RWPE1 (cell line): ENCODE measurements at regions not wholly inside any gene's neighbourhood (a gene's known extent, or its start where the extent isn't known, plus 50 kb on each side); places are given as distances from the start of the nearest gene placed in this dataset.
A peak's percentile ranks its signal among the peaks of the same experiment; 100 is the strongest.

Experiments used
- CTCF ChIA-PET: fragments of 350-600 bp; sonication (Branson Sonifier 250); formaldehyde crosslinking; extraction: SDS; loops from one replicate; lab custom pipeline; 2021; lab: Yijun Ruan, JAX
- POLR2A ChIA-PET: fragments of 400-600 bp; formaldehyde crosslinking; extraction: SDS; loops from one replicate; lab custom pipeline; 2020; ENCODE audit warnings: antibody characterized with exemption; ENCODE audit not compliant: low non-redundant PET; lab: Yijun Ruan, JAX
- DNase-seq: peaks from one replicate; pipeline ENCODE4 v3.0.0; 2012; ENCODE audit warnings: low spot score
- H3K27ac ChIP-seq: fragments of 450-650 bp; 2 replicates; pipeline ENCODE4 v1.5.1; 2017
- TF ChIP-seq, protein P1 (sequence below): fragments of 450-650 bp; conservative IDR thresholded peaks from 2 replicates; pipeline ENCODE4 v1.5.1; 2017; ENCODE audit warnings: low read depth, mild to moderate bottlenecking

DNA sequence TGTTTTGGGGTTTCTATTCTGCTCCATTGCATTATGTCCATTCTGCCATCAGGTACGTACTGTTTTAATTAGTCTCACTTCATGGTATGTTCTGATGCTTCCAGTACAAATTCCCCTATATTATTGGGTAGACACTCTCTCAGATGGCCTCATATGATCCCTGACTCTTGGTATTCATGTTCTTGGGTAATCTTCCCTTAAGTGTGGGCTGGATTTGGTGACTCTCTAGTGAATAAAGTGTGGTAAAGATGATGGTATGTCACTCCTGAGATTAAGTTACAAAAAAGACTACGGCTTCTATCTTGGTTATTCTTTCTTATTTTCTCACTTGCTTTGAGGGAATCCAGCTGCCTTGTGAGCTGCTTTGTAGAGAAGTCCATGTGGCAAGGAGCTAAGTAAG is 89.6 kb upstream of the TBC1D5 start:
- ChIA-PET CTCF (interaction anchor here (0.6 kb wide), 2 partner anchors 55 to 196 kb away, joined by 3 to 5 read pairs; no protein-coding TSS in a partner anchor), POLR2A (no interaction called here)
- DNase-seq = no peak
- H3K27ac ChIP-seq = no peak overlapping the region
- TF ChIP-seq, protein P1, sequence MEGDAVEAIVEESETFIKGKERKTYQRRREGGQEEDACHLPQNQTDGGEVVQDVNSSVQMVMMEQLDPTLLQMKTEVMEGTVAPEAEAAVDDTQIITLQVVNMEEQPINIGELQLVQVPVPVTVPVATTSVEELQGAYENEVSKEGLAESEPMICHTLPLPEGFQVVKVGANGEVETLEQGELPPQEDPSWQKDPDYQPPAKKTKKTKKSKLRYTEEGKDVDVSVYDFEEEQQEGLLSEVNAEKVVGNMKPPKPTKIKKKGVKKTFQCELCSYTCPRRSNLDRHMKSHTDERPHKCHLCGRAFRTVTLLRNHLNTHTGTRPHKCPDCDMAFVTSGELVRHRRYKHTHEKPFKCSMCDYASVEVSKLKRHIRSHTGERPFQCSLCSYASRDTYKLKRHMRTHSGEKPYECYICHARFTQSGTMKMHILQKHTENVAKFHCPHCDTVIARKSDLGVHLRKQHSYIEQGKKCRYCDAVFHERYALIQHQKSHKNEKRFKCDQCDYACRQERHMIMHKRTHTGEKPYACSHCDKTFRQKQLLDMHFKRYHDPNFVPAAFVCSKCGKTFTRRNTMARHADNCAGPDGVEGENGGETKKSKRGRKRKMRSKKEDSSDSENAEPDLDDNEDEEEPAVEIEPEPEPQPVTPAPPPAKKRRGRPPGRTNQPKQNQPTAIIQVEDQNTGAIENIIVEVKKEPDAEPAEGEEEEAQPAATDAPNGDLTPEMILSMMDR = no peak

DNA sequence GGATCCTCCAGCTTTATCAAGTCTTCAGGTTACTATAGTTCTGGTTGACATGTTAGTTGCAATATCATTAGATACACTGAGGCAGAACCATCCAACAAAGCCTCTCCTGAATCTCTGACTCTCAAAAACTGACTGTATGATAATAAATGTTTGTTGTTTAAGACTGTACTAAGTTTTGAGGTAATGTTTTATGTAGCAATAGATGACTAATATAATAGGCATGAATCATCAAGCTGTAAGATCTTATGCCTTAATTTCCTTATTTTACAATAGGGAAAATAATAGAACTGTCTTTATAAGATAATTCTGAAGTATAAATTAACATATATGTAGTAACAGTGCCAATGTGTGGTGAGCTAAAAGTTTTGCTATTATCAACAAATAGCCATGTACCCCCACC is 88.9 kb upstream of the TBC1D5 start:
- TF ChIP-seq, protein P1 = no peak
- H3K27ac ChIP-seq = no peak overlapping the region
- CTCF ChIA-PET = interaction anchor here (0.6 kb wide), 1 partner anchor 1241 kb away, joined by 8 read pairs; no protein-coding TSS in a partner anchor
- POLR2A ChIA-PET = no interaction called here
- peak; percentile 20 for DNase-seq

DNA sequence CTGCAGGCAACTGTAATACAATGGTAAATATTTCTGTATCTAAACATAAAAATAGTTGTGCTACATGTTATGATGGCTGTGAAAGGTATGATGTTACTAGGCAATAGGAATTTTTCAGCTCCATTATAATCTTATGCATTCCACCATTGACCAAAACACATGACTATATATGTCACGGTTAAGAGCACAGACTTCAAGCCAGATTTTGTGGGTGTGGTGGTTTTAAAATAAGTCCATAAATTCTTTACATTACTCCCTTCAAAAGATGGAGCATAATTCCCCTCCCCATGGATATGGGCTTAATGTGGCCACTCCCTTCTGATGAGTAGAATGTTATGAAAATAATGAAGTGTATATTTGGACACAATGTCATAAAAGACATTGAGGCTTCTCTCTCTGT is 88.4 kb upstream of the TBC1D5 start:
- ChIA-PET CTCF (interaction anchor here (0.6 kb wide), 1 partner anchor 1241 kb away, joined by 8 read pairs; no protein-coding TSS in a partner anchor), POLR2A (no interaction called here)
- TF ChIP-seq, protein P1 = no peak
- no peak overlapping the region for H3K27ac ChIP-seq
- DNase-seq = no peak

DNA sequence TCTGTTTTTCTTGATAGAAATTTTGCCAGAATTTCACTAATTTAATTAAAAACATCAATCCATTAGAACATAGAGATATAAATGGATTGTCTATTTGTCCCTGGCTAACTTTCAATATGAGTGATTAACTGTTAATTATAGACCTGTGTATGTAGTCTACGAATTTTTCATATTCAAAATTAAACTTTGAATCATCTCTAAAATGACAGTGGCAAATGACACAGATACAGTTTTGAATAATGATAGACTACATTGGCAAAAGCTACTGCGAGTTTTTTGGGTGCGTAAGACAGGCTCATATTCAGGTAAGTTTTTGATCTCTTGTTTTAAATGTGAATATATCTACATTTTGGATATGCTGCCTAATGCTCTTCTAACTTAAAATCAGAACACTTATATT is 86.0 kb upstream of the TBC1D5 start:
- ChIA-PET CTCF (no interaction called here), POLR2A (no interaction called here)
- no peak overlapping the region for H3K27ac ChIP-seq
- TF ChIP-seq, protein P1 = no peak
- no peak for DNase-seq

DNA sequence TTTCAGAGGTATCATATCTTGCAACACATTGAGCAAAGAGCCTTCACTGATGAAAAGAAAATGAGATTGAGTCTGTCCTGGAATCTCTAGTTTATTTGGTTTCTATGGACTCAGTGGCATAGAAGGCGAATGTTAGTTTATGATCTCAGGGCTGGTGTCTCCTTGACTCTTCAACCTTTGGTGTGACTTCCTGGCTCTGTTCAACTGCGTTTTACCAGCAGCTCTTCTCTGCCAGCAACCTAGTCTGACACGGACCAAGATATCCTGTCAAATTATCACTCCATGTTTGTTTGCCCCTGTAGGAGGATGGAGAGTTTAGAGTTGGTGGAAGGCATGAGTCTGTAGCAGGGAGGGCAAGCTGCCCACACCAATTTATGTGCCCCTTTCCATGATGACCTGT is 82.9 kb upstream of the TBC1D5 start:
- TF ChIP-seq, protein P1 = no peak
- no peak for DNase-seq
- H3K27ac ChIP-seq = no peak overlapping the region
- POLR2A ChIA-PET = no interaction called here
- CTCF ChIA-PET = no interaction called here

DNA sequence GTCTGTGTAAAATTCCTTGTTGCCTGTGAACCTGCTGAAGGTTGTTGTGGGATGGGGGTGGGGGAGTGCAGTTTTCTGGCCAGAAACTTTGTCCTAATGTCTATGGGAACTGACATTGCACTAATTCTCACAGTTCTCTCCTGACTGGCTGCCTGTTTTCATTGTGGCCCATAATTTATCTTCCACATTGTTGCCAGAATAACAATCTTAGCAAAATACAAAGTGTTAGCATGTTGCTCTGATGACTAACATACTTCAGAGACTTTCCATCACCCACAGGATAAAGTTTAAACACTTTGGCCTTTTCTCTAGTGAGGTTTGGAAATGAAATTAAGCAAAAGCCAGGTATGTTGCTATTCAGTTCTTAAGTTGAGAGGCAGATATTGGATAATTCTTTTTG is 81.4 kb upstream of the TBC1D5 start:
- no peak overlapping the region for H3K27ac ChIP-seq
- CTCF ChIA-PET = interaction anchor here (0.9 kb wide), 1 partner anchor 505 kb away, joined by 4 read pairs; no protein-coding TSS in a partner anchor
- POLR2A ChIA-PET = no interaction called here
- TF ChIP-seq, protein P1 = no peak
- DNase-seq = no peak

DNA sequence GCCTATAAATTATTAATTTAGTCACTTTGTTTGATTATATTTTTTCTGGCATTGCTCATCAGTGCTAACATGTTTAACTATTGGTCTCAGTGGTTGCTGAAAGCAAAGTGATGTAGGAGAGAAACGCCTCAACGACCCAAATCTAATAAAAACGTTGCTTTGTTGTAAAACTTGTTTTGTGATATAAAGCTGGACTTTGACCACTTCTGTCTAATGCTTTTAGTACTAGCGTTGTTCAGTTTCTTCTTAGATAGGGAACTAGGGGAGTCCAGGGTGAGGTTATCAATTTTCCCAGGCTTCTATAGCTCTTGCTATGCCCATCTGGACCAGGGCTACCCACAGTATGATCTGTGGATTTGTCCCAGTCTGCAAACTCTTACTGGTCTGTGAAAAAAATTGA is 80.6 kb upstream of the TBC1D5 start:
- no peak for DNase-seq
- TF ChIP-seq, protein P1 = no peak
- ChIA-PET CTCF (interaction anchor here (0.7 kb wide), 1 partner anchor 409 kb away, joined by 5 read pairs; no protein-coding TSS in a partner anchor), POLR2A (no interaction called here)
- H3K27ac ChIP-seq = no peak overlapping the region
